NCI-H1417 treated with DMSO at 0.1 percent for 48 hours (cell line): ENCODE measurements at regions not wholly inside any gene's neighbourhood (a gene's known extent, or its start where the extent isn't known, plus 50 kb on each side); places are given as distances from the start of the nearest gene placed in this dataset.

Experiments
- DNase-seq: peaks from one replicate; lab custom pipeline; 2025; lab: John Stamatoyannopoulos, UW

DNA sequence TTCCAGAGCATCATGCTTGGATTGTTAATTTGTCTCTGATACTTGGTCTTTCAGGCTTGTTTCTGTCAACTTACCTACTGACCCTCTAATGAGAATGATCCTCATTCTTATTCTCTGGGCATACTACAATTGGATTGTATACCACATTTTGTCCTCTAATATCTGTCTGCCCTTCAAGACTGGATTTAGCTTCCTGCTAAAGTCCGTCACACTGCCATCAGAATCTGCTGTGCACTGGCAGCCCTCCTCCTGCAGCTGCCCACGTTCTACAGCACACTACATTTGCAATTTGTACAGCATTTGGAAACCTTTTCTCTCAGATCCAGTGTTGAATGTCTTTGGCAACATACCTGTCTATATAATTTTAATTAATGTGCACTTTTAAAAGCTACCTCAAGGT, 183.1 kb downstream of the ZNF330 start:
- DNase-seq, result no peak

DNA sequence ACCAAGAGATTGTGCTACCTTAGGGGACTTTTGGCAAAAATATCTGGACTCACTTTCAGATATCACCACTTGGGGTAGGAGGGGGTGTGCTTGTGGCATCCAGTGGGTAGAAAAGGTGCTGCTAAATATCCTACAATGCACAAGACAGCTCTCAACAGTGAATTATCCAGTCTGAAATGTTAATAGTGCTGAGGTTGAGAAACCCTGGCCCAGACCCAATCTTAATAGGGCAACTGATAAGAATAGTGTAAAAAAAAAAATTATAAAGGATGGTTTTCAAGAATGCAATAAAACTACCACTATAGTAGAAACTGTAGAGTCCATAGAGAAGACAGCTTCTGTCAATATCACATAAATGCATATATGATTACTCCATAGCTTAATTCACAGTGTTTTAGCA, 185.5 kb downstream of the ZNF330 start:
- no peak for DNase-seq

DNA sequence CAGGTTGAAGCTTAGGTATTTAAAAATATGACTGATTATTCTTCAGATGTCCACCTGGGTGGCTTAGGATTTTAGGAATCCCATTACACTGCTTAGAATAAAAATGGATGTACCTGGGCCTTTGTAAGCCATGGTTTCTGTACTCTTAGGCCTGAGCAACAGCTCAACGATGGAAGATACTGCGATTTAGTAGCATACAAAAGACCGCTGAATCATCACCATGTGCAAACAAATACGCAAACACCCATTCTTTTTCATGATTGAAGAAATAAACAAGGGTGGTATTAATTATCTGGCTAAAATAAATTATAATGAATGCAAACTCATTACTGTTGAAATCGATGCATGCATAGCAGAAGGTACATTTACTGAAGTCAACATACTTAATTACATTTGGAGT, 188.9 kb downstream of the ZNF330 start:
- no peak for DNase-seq

DNA sequence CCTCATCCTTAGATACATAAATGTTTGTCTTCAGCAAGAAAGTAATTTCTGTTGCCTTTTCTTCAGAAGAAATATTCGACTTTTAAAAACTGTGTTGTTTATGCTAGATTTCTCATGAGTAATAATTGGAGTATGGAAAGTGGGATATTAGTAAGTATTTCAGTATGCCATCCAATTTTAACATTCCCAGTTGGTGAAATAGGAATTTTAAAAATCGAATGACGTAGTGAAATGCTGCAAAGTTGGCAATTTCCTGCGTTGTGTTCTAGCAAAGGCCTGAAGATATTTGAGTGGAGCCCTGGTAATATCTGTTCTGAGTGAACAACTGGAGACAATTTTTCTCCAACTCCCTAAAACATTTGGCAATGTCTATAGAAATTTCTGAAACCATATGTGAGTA, 190.1 kb downstream of the ZNF330 start:
- DNase-seq, result no peak

DNA sequence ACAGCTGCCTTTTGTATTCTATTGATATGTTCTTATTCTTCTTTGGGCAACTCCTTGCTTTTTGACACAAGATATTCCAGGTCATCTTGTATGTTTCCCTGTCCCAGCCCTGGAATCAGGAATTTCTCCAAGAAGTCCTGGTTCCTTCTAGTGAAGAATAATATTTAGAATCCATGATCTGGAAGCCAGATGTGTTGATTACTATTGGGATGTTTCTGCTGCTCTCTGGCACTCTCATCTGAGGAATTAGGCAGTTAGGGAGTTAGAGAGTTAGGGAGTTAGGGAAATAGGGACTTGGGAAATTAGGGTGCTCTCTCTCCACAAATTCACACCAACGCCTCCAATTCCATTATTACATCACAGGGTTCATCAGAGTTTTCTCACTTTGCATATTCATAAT, 191.2 kb downstream of the ZNF330 start:
- no peak for DNase-seq

DNA sequence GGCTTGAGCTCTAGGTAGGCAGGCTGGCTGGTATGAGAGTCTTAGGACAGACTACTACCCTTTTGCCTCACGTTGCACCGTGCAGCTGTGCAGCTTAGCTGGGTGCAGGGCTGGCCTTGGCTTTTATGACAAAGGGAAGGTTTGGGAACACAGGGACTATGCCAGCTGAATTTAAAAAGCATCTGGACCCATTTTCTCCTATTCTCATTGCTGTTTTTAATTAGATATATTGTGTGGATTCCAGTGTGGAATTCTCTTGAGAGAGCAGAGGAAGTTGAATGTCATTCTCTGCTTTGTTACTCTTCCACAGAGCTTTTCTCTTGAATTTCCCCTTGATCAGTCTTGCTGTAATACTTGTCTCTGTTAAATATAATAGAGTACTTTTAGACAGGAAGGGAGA, 192.7 kb downstream of the ZNF330 start:
- DNase-seq, result no peak

DNA sequence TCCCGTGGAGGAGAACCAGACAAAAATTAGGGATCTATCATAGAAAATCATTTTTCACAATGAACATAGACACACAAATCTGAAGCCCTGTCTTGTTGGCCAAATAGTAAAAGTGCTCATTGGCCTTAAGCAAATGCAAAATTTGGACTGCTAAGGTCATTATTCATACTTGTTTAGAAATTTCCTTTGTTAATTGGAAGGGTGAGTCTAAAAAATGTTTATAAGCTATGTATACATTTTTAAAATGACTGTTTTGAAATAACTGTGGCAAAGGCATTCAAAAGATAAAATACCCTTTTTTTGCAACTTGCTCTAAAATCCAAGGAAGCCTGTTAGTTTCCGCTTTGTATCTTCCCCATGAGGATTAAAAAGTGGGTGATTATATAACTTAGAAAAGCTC, 195.0 kb downstream of the ZNF330 start:
- DNase-seq, result no peak

DNA sequence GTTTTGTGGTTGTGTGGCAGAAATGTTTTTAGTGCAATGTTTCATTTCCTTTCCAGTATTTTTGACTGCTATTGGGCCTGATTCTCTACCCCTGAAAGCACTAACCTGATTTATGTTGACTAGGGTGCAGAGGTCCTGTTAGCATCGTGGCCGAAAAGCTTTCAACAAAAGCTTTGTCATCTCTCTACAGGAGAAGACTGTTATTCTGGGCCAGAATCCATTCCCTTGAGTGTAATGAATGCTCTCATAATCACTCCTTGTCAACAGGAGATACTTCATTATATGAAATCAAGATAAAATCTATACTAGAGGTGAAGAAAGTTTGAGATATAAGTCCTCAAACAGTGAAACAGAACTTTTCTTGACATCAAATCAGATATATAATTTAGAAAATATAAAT, 195.5 kb downstream of the ZNF330 start:
- DNase-seq, result no peak

DNA sequence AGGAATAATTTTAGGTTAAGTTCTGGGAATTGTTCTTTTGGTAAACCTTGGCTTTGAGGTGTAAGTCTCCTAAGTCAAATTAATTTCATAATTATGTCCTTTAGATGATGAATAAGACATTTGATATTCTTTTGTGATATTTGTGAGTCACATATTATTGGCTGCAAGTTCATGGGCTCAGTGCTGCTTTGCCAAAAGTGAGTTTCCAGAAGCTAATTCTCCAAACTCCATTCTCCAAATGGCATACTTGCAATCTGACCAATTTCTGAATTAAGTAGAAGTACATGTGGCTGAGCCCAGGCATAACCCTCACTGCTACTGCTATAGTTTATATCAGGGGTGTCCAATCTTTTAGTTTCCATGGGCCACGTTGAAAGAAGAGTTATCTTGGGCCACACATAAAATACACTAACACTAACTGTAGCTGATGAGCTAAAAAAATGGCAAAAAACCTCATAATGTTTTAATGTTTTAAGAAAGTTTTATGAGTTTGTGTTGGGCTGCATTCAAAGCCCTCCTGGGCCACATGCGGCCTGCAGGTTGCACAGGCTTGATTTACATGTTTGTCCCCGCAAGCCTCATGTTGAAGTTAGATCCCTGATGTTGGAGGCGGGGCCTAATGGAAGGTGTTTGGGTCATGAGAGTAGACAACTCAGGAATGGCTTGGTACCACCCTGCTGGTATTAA, 196.1 kb downstream of the ZNF330 start:
- no peak for DNase-seq

DNA sequence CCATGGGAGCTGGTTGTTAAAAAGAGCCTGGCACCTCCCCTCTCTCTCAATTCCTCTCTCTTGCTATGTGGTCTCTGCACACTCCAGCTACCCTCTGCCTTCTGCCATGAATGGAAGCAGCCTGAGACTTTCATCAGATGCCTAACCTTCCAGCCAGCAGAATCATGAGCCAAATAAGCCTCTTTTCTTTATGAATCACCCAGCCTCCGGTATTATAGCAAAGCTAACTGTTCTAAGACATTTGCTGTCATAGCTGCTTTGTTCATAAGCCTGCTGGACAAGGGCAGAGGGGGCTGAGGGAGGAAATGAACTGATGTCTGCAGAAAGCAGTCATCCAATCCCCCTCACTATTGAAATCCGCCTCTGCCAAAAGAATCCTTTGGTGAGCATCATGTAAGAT, 196.7 kb downstream of the ZNF330 start:
- DNase-seq, result no peak

DNA sequence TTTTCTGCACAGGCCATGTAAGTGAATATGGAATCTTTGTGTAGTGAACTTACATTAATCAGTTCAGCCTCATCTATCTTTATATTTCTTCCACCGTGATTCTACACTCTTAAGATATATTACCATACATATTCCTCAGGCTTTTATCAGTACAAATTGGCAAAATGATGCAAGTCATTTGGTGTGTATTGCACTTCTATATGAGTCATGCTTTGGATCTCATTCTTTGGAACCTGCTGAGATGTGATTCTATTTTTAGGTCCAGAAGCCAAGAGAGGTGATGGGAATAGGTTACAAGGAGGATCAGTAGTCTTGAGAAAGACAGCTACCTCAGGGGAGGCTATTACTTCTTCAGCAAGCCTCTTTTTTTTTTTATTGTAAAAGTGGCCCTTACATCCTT, 204.4 kb downstream of the ZNF330 start:
- no peak for DNase-seq

DNA sequence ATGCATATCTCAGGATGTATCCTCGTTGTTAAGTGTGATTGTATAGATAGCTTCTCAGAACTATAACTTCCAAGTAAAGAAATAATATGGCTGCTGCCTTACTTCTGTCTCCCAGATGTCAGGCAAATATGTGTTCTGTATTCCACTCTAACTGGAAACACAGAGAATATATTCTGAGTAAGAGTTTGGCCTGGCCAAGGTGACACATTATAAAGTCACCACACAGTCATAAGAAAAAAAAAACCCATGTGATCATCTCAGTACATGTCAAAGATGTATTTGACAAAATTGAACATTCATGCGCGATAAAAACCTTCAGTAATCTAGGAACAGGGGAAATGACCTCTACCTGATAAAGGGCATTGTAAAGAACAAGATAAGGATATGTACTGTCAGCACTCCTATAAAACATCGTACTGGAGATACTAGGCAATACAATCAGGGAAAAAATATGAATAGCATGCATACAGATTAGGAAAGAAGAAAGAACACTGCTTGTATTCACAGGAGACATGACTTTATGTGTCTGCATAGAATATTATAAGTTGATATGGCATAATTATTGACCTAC, 207.1 kb downstream of the ZNF330 start:
- no peak for DNase-seq

DNA sequence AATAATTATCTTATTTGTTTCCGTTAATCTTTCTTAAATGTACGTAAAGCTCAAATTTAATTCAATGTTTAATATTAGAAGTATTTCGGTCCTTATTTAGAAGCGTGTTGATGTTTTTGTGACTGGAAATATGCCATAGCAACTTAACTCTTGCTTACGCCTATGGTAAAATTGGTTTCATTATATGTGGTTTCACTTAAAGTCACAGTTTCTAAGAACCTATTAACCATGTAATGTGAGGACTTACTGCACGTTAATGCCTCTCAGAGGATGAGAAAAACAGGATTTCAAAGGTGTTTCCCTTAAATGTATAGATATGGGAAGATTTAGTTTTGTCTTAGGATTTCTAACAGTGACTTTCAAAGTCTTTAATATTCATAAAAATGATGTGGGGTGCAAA, 206.4 kb upstream of the IL15 start:
- DNase-seq, result no peak

DNA sequence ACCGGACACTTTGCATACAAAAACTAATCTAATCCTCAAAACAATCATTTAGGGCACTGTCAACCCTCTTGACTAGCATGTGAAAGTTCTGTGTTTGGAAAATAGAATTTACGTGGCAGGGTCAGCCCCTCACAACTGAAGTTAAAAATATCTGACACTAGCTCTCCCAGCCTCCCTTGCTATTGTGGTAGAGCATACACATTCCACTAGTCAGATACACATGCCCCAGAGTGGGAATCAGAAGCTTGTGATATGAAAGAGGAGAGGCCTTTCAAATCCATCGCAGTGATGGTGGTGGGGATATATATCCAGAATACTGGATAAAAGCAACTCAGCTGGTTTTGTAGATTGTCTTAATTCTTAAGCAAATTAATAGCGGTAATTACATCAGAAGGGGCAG, 205.7 kb upstream of the IL15 start:
- DNase-seq, result no peak

DNA sequence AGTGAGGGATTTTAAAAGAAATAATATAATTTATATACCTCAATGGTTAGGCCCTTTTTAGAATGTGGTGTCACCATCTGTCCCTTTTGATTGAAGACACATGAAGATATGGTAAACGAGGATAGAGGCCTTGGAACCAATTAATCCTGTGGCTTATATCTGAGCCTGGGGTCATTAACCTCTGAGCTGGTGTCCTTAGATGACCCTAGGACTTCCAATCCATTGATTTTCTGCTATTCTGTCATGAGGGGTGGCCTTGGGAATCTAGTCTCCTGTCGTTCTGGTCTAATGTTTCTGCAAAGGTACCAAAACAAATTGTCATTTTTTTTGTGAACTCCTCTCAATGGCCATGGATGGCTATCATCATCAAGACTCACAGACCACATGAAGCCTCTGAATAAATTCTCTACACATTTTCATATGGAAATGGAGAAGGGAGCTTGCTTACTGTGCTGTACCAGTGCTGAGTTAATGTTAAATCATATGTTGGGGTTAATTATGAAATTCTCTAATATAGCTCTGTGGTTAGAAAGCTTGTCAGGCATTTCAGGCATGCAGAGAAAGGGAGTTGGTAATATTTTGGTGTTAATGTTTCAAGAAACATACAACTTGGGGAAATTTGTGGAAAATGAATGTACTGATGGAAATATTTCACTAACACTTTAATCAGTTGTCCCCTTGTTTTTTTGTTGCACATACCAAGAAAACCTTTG, 204.2 kb upstream of the IL15 start:
- DNase-seq, result no peak

DNA sequence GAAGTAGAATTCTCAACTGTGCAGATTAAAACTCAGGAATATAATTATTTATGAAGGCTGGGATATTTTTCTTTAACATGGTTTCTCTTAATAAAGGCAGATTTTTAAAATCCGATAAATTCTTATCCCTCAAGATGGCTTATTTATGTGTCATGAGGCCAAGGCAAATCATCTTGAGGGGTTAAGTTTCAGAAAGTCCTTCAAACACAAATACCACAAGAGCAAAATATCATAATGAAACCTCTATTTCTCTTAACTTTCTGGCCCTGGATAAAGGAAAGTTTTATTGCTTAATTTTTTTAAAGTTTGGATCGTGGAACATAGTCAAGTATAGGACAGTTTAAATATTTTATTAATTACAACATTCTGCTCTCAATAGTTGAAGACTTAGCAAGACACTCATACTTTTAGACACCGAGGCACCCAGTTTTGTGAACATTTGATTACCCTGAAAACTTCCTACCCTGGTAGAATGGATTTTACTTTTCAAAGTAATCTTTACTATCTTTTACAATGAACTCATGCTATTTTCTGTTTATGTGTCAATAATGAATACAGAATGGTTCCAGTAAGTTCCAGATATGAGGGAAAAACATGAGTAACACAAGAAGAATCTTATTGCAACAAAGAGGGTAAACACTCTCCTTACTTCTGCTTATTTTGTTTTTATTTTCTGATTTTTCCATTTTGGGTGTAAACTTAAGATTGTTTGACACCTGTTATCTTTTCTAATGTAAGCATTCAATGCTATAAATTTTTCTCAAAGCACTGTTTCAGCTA, 200.7 kb upstream of the IL15 start:
- no peak for DNase-seq

DNA sequence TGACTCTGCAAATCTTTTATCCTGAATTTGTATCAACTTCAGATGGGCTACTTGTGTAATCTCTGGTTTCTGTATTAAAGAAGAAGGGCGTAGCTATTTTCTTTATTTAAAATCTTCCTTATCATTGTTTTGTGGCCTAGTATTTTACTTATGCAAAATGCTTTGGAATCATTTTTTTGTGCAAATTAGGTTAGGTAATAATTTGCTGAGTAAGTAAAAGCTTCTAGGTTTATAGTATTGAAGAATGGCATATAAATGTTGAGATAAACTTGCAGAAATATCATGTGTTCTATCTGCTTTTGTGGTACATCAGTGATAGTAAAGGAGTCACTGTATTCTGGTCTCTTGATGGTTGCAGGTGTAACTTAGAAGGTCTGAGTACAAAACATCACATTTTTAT, 197.2 kb upstream of the IL15 start:
- no peak for DNase-seq

DNA sequence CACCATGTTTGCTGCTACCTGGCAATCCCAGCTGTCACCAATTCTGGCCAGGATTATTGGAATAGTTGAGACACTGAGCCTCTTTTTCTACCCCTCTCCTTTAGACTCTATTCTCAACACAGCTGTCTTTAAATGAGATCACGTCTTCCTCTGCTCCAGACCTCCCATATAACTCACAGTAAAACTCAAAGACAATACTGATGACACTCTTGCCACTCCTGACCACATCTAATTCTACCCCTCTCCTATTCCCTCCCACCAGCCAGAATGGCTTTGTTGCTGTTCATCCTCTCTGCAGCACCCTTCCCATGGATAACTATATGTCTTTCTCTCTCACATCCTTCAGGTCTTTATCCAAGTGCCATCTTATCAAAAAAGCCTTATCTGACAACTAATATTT, 188.6 kb upstream of the IL15 start:
- no peak for DNase-seq

DNA sequence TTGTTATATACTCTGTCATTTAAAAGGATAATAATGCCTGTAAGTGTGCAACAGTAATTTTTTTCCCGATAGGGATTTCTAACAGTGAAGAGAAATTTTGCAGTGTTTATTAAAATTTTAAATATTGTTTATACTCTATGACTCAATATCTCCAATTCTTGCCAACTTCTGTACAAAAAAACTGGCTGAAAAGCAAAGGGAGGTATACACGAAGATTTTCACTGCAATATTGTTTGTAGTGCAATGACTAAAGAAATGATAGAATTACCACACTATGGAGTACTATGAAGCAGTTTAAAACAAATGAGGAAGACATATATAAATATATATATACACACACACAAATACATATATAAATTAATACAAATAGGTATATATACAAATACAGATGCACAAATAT, 187.9 kb upstream of the IL15 start:
- DNase-seq, result no peak

DNA sequence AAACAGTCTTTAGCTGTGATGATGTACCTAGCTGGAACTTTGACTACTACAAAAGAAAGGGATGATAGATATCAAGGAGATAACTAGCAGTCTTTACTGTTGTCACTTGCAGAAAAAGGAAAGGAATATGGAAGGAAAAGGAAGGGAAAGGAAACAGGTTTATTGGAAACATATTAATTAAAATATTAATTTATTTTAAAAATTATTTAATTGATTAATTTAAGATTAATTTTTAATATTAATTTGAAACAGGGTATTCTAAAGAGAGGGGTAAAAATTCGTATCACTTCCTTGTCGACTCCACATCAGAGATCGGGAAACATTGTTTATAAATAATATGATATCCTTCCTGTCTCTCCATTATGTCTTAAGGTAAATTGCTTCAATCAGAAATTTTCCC, 186.5 kb upstream of the IL15 start:
- DNase-seq, result no peak

DNA sequence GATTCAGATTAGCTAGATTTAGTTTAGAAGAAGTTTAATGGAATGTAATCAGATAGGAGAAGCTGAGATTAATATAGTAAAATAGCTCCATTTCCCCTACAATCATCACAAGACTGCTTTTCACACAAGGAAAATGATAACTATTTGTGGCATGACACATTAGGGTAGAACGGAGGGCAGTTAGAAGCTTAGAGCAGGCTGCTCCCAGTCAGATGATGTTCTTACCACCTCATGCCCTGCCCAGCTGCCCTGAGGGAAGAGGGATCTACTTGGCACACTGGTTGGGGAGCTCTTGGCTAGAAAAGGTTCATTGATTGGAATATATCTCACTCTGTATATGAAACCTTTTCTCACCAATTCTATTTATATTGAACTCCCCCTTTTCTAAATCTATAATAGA, 180.7 kb upstream of the IL15 start:
- DNase-seq, result no peak

DNA sequence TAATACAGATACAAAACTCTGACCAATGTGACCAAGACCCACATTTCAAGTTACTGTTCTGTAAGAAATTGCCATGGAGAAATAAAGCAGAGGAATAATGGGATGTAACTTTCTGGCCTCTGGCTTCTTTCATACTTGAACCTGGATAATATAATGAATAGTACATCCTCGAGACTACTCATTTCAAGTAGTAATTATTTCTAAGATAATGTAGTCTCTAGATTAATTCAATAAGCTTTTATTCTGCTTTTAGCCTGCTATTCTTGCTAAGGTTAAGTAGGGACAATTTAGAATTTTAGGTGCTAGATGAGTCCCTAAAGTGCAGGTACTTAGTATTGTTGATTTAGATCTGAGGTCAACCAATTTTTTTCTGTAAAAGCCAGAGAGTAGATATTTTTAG, 178.7 kb upstream of the IL15 start:
- DNase-seq, result no peak

DNA sequence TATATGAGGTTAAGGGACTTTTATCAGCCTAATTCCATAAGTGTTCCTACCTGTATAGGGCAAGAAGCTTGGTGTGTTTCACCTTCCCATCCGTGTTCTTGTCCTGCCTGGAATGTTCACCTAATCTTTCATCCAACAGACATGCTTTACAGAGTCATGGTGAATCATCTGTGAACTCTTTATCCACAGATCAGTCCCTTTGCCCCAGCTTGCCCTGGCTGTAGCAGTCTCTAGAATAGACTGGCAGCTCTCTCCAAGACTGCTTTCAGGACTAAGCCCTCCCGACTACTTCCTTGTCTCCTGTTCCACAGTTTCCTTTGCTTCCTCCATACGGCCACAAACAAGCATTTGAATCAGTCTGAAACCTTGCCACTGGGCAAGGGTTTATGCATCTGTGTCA, 177.9 kb upstream of the IL15 start:
- DNase-seq, result no peak
